ENCODE measurements at regions not wholly inside any gene's neighbourhood (a gene's known extent, or its start where the extent isn't known, plus 50 kb on each side); places are given as distances from the start of the nearest gene placed in this dataset.

DNA sequence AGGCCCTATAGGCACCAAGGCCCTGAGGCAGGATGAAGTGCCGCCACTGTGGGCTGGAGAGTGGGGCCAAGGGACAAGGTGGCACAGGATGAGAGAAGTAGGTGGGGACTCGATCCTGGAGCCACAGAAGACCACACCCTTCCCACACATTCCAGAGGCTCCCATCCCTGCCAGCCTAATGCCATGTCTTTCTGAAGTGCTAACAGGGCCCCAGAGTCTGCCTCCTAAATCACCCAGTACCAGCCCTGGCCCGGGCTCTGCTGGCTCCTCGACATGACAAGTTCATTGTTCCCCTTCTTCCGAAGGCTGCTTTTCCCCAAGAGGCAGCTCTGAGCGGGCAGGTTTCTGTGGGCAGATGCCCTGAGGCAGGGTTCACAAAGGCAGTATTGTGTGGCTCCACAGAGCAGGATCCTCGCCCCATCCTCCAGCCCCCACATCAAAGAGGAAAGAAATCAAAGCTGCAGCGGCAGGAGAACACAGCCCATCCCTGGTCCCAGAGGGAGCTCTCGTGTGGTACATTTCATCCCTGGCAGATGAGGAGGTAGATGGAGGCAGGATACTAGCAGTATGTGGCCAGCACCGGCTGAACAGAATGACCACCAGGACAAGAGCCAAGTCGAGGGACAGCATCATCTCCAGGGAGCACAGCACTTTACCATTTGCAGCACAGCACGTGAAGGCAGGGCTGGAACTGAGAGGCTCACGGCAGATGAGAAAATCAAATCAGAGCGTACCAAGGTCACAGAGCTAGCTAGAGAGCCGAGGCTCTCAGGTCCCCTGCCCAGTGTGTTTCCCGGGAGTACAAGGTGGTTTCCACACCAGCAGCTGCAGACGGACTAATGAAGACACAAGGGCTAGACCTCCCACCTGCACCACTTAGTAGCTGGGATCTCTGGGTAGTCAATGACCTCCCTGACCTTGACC lies 64.8 kb downstream of the SYF2 start:
- DNase-seq, result no peak
- H3K27me3 ChIP-seq (ENCODE audit: insufficient read depth, low read length), result no peaks in the 10 kb centered on the region
- no peak overlapping the region for H2BK5ac ChIP-seq (ENCODE audit: insufficient read length, low read length)
- no peak overlapping the region; the same call in 1 of the 2 replicates for H3K14ac ChIP-seq (ENCODE audit: insufficient read depth, low read length)
- no peak overlapping the region for H4K8ac ChIP-seq (replicated peaks; ENCODE audit: insufficient read length, low read depth, low read length)
- H2AFZ ChIP-seq (ENCODE audit: low read length), result no peak overlapping the region
- no peak overlapping the region for H3K4ac ChIP-seq (ENCODE audit: low read depth, low read length)
- H3K56ac ChIP-seq (ENCODE audit: insufficient read length, low read depth, low read length), result no peak overlapping the region
- H2BK12ac ChIP-seq (ENCODE audit: insufficient read length, low read depth, low read length), result no peak overlapping the region
- no peak overlapping the region for H3K23ac ChIP-seq (ENCODE audit: insufficient read length, low read depth, low read length)
- no peaks in the 10 kb centered on the region for H3K36me3 Mint-ChIP-seq (ENCODE audit: insufficient read depth in 1 of 3, low read depth in 3 of 3)
- no peak overlapping the region for H2BK15ac ChIP-seq (ENCODE audit: low read depth, low read length)
- H3T11ph ChIP-seq (ENCODE audit: low read length), result no peak overlapping the region
- no CpG with 5 or more reads among the region's 17 CpGs for whole genome bisulfite sequencing (ENCODE audit: extremely low coverage, insufficient read length, low lambda C conversion rate)
- H2AK5ac ChIP-seq (ENCODE audit: insufficient read length, low read length), result no peak overlapping the region
- no peaks in the 10 kb centered on the region for H3K79me2 ChIP-seq (ENCODE audit: insufficient read depth, low read length)
- H3K4me3 Mint-ChIP-seq, result no peak overlapping the region
- no peak overlapping the region for H2BK120ac ChIP-seq (ENCODE audit: low read depth, low read length, poor library complexity, severe bottlenecking)
- H3K18ac ChIP-seq (ENCODE audit: insufficient read length, low read depth, low read length), result no peak overlapping the region
- no peaks in the 10 kb centered on the region for H3K9me3 ChIP-seq (ENCODE audit: control insufficient read depth, low read depth, low read length)
- no peak overlapping the region for H2BK20ac ChIP-seq (ENCODE audit: low read depth, low read length, poor library complexity, severe bottlenecking)
- H4K91ac ChIP-seq (ENCODE audit: insufficient read length, low read depth, low read length), result no peak overlapping the region
- H3K4me1 ChIP-seq (ENCODE audit: insufficient read depth, low read length), result no peaks in the 10 kb centered on the region
- H3K9ac ChIP-seq (ENCODE audit: extremely low read depth, insufficient read length, low read length), result no peak overlapping the region
- no peak overlapping the region for H3K4me2 ChIP-seq (ENCODE audit: insufficient read depth, insufficient read length, low read length)
- peaks cover 3% of the 10 kb centered on the region for H3K27me3 Mint-ChIP-seq (ENCODE audit: low read depth)
- H3K23me2 ChIP-seq (ENCODE audit: insufficient read length, low read depth, low read length, poor library complexity, severe bottlenecking), result no peaks in the 10 kb centered on the region
- no peaks in the 10 kb centered on the region for H4K20me1 ChIP-seq (ENCODE audit: control insufficient read depth, insufficient read depth, insufficient read length)
- H3K4me1 Mint-ChIP-seq, result peaks cover 10 to 18% of the 10 kb centered on the region in 2 experiments
- H3K9me3 Mint-ChIP-seq, result no peaks in the 10 kb centered on the region; a peak in 2 of 5 replicates
- no peak overlapping the region for H3K27ac ChIP-seq (ENCODE audit: insufficient read length, low read depth, low read length)
- H3K79me1 ChIP-seq (ENCODE audit: insufficient read depth, low read depth, low read length, poor library complexity, severe bottlenecking), result no peaks in the 10 kb centered on the region
- H3K27ac Mint-ChIP-seq, result peak overlapping the region in 1 of 3 experiments; percentile 11; a peak in 2 of 7 replicates
- TF ChIP-seq, protein P1, sequence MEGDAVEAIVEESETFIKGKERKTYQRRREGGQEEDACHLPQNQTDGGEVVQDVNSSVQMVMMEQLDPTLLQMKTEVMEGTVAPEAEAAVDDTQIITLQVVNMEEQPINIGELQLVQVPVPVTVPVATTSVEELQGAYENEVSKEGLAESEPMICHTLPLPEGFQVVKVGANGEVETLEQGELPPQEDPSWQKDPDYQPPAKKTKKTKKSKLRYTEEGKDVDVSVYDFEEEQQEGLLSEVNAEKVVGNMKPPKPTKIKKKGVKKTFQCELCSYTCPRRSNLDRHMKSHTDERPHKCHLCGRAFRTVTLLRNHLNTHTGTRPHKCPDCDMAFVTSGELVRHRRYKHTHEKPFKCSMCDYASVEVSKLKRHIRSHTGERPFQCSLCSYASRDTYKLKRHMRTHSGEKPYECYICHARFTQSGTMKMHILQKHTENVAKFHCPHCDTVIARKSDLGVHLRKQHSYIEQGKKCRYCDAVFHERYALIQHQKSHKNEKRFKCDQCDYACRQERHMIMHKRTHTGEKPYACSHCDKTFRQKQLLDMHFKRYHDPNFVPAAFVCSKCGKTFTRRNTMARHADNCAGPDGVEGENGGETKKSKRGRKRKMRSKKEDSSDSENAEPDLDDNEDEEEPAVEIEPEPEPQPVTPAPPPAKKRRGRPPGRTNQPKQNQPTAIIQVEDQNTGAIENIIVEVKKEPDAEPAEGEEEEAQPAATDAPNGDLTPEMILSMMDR (conservative IDR thresholded peaks at IDR 0.05), result no peak
- no peak overlapping the region for H4K5ac ChIP-seq (ENCODE audit: insufficient read length, low read depth, low read length)

Data from H9 (cell line).